Sigmoid colon (tissue), 3 donors: ENCODE measurements at regions not wholly inside any gene's neighbourhood (a gene's known extent, or its start where the extent isn't known, plus 50 kb on each side); places are given as distances from the start of the nearest gene placed in this dataset.
"Not testable (repeated sequence)": the region's sequence is repeated elsewhere in the genome, so short reads cannot be mapped to it uniquely, and the experiment has no call there.

Experiments used
- CTCF ChIP-seq, 4 experiments: fragments of 450-650 bp in 3 of 4; fragments of 200-600 bp in 1 of 4; IDR thresholded peaks; one replicate each; pipeline ENCODE4 v1.5.1; 2016 to 2019; ENCODE audit warnings: antibody characterized with exemption in 4 of 4, mild to moderate bottlenecking in 3 of 4, moderate library complexity in 2 of 4
- POLR2A ChIP-seq, 2 donors: fragments of 450-650 bp; IDR thresholded peaks; one replicate each; pipeline ENCODE4 v1.6.1; 2016; ENCODE audit warnings: antibody characterized with exemption in 2 of 2, mild to moderate bottlenecking in 2 of 2, moderate library complexity in 2 of 2

DNA sequence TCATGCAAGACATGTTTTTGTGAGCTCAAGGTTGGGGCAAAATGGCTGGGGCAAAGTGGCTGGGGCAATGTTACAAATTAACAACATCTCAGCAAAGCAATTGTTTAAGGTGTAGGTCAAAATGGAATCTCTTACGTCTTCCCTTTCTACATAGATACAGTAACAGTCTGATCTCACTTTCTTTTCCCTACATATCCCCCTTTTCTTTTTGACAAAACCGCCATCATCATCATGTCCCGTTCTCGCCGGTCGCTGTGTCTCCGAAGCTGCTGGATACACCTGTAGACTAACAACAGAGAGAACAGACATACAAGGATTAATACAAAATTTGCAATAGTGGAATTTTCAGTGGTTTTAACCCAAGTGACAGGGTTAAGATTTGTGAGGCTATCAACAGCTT, 118.4 kb upstream of the LARP1 start:
- TF ChIP-seq CTCF, POLR2A (IDR thresholded peaks at IDR 0.05): not testable (repeated sequence)
